Effector CD4-positive, alpha-beta T cell (primary cell): ENCODE measurements at regions not wholly inside any gene's neighbourhood (a gene's known extent, or its start where the extent isn't known, plus 50 kb on each side); places are given as distances from the start of the nearest gene placed in this dataset.
"Not testable (repeated sequence)": the region's sequence is repeated elsewhere in the genome, so short reads cannot be mapped to it uniquely, and the experiment has no call there.

Experiments
- DNase-seq: peaks from one replicate; pipeline ENCODE4 v3.0.0-alpha.2; 2020

DNA sequence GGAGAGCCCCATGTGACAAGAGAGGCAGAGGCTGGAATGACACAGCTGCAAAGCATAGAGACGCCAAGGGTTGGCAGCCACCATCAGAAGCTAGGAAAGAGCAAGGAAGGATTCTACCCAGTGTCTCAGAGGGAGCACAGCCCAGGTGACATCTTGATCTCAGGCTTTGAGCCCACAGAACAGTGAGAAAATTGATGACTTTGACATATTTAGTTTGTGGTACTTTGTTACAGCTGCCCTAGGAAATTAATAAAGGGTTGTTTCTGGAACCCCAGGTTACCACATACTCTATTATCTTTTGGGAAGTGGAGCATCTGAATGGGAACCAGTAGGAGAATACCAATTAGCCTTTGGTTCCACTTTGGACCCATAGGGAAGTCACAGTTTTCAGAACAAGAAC is 231.7 kb downstream of the ZNF621 start:
- DNase-seq: no peak

DNA sequence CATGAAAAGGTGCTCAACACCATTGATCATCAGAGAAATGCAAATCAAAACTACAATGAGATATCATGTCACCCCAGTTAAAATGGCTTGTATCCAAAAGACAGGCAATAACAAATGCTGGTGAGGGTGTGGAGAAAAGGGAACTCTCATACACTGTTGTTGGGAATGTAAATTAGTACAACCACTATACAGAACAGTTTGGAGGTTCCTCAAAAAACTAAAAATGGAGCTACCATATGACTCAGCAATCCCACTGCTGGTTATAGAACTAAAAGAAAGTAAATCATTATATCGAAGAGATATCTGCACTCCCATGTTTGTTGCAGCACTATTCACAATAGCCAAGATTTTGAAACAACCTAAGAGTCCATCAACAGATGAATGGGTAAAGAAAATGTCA is 238.0 kb downstream of the ZNF621 start:
- not testable (repeated sequence) for DNase-seq

DNA sequence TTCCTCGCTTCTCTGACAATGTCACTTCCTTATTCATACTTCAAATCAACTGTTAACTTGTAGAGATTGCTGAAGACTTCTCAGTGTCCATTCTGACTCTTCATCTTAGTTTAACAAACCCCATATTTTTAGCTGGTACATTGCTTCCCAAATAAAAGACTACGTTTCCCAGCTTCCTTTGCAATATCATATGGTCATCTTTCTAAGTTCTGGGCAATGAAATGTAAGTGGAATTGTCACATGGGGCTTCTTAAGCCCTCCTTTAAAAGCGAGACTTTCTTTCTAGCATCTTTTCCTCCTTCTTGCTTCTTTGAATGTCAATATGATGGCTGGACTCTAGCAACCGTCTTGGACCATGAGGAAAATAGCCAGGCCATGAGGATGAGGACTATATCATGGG is 239.0 kb downstream of the ZNF621 start:
- no peak for DNase-seq

DNA sequence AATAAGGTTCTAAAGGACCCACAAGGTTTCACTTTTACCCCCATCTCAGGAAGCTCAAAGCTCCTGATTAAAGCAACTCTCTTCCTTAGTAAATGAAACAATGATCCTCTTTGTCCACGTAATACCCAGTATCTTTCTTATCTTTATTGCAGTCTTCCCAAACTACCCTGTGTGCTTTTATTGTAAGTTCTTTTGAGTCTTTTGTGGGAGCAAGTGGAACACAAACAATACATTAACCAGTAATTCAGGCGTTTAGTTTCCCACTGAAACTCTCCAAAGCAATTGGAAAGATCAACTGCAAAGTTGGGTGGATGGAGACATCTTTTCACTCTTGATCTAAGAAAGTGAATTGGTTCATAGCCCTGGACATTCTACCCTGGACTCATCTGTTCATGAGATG is 240.0 kb downstream of the ZNF621 start:
- no peak for DNase-seq

DNA sequence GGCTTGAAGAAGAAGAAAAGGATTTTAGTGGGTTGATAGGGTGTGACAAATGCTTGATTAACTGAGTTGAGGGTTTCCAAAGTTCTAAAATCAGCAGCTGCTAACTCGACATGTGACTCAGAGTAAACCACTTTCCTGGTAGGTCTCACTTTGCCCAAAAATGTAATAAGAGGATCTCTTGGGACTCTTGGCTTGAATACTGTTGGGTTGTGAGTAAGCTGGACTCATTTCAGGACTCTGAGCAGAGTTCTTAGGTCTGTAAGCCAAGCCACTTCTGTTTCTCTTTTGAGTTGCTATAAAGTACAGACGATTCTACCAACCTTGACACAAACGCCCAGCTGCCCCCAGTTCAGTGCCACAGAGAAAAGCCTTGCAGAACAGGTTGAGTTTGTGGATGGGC is 241.1 kb downstream of the ZNF621 start:
- DNase-seq: no peak

DNA sequence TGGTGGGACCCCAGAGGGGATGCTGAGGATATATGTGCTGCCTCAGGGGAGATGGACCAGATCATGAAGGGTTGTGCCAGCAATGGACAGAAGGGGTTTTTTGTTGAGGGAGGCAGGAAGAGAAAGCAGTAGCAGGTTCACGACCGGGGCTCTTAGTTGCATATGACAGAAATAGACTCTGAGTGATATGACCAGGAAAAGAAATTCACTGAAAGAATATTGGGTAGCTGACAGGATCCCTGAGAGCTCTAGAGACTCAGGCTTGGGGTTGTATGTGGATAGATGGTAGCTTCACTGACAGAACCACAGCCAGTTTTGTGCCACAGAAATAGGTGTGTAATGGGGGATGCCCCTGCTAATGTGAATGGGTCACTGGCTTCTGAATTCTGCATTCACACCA is 241.6 kb downstream of the ZNF621 start:
- DNase-seq: no peak

DNA sequence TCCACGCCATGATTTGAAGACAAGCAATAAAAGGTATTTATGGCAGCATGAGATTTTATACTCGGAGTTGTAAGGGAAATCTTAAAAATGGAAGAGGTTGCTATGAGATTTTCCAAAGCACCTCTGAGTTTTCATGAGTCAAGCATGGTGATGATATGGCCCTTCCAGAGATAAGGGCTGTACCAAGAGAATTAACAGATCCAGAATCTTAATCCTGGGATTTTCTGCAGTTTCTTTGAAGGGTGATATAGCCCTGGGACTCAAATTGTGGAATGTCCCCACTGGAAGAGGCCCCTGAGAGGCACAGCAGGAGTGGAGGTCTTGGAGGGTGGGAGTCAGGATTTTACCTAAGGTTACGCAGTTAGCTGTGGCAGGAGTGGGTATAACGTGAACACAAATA is 243.3 kb downstream of the ZNF621 start:
- DNase-seq: no peak

DNA sequence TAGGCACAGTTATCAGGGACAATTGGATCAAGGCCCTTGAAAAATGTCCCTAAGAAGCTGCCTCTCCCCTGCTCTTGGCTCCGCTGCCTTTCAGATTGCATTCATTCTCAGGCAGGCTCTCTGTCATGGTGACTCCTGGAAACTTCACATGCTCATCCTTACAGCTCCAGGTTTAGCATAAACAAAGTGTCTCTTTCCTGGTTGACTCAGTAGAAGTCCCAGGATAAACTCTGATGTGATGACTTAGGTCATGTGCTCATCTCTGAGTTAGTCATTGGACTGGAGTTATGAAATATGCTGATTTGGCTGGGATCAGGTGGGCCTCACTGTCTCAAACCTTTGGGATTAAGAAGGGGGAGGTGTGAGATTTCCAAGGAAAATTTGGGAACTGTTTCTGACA is 243.8 kb downstream of the ZNF621 start:
- DNase-seq: no peak

DNA sequence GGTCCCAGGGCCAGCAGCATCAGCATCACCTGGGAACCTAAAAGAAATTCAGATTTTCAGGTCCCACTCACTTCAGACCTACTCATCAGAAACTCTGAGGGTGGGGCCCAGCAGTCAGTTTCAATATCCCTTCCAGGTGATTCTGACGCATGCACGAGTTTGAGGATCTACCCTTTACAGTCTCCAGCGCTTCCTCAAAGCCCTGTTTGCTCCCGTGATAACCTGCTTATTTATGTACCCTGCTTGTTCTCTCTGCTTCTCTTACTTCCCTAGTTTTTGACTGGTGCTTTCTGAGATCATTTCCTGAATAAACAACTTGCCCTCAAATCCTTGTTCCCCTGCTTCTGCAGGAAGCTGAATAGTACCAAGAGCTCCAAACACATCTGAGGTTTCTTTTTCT is 245.3 kb downstream of the ZNF621 start:
- DNase-seq: no peak

DNA sequence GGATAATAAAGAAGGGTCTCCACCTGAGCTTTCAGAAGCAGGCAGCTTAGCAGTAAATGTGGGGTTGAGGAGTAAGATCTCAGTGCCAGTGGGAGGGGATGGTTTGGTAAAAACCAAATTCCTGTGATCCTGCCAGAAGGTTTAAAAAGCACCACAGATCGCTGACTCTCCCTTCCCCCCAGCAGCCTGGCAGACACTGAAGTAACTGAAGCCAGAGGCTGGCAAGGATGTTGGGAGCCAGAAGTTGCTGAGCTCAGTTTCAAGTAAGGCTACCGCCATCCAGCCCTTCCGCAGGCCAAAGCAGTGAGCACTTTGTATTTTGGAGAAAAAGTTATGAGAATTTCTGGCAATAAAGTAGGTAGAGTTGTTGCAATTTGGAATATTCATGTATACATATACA is 246.4 kb downstream of the ZNF621 start:
- DNase-seq: no peak

DNA sequence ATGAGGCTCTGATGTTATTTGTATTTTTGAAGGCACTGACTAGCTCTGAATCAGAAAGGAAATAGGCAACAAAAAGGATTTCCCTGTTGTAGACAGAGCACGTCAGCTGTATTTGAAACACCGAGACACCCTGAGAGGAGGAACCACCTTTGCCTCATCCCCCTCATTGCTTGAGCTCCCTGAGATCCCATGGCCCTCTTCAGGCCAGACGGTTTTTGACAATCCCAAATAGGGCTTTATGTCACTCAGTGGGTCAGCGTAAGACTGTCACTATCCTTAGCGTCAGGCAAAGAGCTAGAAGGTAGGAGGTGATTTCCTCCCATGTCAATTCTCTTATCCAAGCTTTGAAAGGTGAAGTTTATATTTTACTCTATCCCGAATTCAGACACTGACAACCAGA is 254.3 kb downstream of the ZNF621 start:
- no peak for DNase-seq

DNA sequence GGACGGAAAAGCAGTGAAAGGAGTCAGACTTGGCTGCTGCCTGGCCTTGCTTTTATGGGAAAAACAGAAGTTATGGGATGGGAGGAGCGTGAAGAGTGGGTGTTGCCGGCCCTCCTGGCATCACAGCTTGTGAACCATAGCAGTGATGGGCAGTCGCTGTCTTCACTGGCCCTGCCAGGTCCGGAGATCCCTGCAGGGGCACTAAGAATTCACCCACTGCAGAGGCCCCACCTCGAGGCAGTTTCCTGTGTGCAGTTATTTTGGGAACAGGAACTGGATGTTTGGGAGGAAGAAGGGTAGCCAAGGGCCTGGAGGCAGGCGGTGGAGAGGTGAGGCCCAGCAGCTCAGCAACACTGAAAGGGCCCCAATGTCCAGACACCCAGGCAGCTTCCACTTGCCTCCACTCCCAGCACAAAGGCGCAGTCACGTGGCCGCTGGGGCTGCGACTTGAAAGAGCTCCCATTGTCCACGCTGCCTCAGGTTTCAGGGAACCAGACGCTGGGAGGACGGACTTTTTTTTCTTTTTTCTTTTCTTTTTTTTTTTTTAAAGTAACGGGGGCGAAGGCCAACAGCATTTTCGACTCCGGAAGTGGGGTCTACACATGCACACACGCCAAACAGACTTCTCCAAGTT is 255.6 kb downstream of the ZNF621 start:
- DNase-seq: no peak

DNA sequence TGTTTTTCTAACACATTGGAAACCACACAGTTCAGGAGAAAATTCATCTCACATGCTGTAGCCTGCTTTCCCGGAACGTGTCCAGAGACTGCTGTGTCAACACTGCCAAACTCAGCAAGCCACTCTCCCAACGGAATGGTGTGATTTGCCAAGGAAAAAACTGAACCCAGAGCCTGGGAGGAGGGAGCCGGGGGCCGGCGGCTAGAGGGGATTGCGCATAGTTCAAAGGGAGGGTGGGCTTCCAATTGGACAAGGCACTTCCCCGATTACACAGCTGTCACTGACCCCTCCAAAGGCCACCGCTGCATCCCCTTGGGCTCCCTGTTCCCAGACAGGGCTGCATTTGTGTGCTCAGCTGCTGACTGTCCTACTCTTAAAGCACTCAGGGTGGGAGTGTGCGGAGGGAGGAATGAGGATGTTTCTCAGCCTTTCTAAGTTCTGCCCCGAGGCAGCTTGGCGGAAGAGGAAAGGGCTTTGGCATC is 256.2 kb downstream of the ZNF621 start:
- DNase-seq: no peak

DNA sequence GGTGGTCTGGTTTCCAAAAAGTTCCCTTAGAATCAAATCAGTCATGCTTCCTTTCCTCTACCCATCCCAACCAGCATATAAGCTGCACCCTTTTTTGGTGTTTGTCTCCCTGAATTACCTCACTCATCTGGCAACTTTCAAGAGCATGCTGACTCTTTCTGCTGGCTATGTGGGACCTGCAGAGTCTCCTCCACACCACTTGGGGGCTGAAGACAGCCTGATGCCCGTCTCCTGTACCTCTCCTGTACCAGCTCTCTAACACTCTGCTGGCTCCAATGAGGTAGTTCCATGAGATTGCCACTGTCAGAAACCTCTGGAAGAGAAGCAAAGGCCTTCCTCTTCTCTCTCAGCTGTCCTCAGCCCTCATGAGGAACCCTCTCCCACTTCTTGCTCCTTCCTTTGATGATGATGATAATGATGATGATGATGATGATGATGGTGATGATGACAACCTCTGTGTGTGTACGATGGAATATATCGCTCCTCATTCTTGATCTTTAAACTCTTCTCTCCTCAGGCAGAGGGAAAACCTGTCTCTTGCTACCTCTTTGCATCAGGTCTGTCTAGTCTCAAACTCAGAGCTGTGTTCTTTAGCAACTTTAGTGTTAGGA is 257.5 kb downstream of the ZNF621 start:
- no peak for DNase-seq

DNA sequence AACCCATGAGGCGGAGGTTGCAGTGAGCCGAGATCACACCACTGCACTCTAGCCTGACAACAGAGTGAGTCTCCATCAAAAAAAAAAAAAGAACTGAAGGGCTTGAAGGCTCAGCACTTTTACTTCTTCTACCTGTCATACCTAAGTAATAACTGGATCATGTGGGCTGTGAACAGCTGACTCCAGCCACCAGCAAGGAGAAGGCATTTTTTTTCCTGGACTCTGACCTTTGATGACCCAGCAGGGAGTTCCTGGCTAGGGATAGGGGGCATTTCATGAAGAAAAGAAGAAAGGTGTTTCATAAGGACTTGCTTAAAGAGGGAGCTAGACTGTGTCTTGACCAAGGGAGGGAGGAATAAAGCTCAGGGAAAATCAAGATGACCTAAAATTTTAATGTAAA is 266.0 kb downstream of the ZNF621 start:
- no peak for DNase-seq

DNA sequence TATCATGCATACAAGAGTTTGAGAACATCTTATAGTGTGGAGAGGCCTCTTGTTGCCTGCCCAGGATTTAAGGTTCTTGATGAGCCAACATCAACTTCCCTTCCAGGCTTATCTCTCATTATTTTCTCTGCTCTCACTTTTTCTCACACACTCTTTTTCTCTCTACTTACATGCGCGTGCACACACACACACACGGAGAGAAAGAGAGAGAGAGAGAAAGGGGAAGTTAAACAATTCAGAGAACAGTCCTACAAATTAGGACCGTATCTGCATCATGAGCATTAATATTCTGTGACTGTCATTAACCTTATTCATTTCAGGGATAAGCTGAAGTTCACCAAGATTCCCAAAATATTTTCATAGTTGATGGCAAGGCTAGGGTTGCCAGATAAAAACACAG is 269.0 kb downstream of the ZNF621 start:
- DNase-seq: no peak

DNA sequence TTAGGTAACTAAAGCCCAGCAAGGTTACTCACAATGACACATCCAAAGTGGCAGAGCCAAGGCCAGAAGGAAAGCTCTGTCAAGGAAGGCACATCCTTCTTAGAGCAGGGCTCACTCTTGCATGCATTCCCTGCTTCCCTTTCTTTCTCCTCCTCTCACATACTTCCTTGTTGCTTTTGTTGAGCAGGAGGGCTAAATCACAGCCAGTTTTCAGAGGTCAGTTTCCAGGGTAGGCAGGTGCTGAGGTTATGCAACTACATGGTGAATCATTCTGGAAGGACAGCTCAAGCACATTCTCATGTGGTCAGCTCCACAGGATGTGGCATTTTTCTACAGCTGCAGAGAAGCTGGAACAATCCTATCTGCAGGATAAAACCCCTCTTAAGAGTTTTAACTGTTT is 275.6 kb downstream of the ZNF621 start:
- no peak for DNase-seq

DNA sequence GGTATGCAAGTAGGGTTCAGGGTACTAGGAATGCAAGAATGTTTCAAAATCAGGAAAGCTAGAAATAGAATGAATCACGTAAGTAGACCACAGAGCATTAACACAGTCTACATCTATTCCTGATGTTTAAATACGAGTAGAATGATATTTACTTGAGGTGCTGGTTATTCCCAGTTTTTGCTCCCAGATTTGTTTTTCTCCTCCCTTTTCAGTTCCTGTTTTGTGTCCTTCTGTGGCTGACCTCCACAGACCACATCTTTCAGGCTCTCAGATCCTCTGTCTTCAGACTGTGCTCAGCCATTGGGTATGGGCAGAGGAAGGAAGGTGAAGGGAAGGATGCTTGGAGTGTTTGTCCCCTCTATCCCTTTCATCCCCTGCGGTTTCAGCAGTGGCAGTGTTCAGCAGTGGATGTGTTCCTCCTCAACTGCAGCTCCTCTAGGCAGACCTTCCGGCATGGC is 276.6 kb downstream of the ZNF621 start:
- DNase-seq: no peak

DNA sequence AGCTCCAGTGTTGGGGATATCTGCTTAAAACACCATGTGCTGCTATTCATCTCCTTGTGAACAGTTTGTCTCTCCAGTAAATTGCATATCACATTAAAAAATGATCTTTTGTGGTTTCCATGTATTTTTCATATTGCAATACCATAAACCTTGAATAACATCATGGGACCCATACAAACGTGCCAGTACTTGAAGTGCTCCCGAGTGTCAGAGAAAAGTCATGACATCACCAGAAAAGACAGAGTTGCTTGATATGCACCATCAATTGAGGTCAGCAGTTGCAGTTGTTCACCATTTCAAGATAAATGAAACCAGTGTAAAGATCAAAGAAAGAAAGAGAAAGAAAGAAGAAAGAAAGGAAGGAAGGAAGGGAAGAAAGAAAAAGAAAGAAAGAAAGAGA is 278.6 kb downstream of the ZNF621 start:
- no peak for DNase-seq

DNA sequence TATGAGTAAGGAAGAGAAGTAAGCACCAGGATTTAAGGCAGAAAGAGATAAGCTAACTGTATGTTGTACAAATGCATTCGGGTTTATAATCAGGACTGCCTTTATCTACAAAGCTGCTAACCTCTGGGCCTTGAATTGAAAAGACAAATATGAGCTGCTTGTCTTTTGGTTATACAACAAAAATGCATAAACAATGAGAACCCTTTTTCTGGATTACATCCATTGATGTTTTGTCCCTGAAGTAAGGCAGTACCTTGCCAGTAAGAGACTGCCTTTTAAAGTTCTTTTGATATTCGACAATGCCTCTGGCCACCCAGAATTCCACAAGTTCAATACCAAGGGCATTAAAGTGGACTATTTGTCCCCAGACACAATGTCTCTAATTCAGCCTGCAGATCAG is 280.7 kb downstream of the ZNF621 start:
- DNase-seq: no peak

DNA sequence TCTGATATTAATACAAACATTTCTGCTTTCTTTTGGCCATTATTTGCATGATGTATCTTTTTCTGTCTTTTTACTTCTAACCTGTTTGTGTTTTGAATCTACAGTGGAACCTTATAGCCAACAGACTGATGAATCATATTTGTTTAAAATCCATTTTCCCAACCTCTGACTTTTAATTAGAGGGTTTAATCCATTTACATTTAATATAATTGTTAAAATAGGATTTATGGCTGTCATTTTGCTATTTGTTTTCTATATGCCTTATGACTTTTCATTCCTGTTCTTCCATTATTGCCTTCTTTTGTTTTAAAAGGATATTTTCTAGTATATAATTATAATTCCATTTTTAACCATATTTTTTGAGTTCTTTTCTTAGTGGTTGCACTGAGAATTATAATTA is 286.1 kb downstream of the ZNF621 start:
- DNase-seq: no peak

DNA sequence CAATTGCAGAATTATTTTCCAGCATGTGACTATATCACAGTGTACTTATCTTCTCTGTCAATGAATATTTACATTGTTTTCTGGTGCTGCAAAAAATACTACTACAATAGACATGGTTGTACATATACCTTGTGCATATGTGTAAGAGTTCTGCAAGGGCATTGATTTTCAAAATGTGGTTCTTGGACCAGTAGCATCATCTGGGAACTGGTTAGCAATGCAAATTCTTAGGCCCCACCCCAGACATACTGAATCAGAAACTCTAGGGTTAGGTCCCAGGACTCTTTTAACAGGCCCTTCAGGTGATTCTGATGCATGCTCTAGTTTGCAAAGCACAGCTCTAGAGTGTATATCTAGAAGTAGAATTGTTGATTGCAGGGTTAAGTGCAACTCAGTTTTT is 292.3 kb downstream of the ZNF621 start:
- no peak for DNase-seq

DNA sequence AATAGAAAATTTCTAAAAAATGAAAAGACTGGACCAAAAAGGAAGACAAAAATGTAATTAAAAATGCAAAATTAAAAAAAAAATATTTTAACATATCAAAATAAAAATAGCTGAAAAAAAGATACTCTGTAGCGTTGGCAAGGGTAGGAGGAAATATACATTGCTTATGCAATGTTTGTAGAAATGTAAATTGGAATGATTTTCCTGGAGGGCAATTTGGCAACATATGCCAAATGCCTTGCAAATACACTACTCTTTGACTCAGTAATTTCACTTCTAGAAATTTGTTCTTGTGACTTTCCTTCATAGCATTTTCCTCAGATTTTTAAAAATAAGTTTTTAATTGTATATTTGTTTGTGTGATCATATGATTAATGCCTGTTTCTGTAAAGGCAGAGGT is 296.6 kb downstream of the ZNF621 start:
- no peak for DNase-seq

DNA sequence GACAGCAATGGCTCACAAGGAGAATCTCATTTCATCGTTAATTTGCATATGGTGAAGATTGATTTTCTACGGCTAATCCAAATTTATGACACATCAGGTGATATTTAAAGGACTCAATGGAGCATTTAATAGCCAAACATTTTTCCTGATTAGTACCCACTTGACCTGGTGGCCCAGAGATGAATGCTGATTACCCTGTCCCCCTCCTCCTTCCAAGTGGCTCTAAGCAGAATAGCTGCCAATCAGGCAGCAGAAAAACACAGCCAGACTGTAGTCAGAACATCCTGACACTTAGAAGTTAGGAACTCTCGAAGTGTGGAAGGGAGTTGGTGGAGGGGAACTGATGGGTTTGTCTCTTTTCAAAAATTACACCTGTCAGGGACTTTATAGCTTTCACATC is 302.5 kb downstream of the ZNF621 start:
- DNase-seq: no peak
